ENCODE measurements at regions not wholly inside any gene's neighbourhood (a gene's known extent, or its start where the extent isn't known, plus 50 kb on each side); places are given as distances from the start of the nearest gene placed in this dataset.

- H2BK20ac ChIP-seq (ENCODE audit: low read depth, low read length), result no peak overlapping the region
- H3K27me3 ChIP-seq (ENCODE audit: control insufficient read depth, insufficient read depth, low read length), result no peaks in the 10 kb centered on the region
- peak overlapping the region; percentile 23 for H2AFZ ChIP-seq (replicated peaks; ENCODE audit: low read length, poor library complexity)
- no peak overlapping the region for H2BK120ac ChIP-seq (ENCODE audit: low read depth, low read length)
- in situ Hi-C loops (cut with MboI; ENCODE audit: low sequenced_read_pairs), result no loop called here
- no peaks in the 10 kb centered on the region for H3K9me1 ChIP-seq (ENCODE audit: insufficient read depth, low read length)
- ChIA-PET POLR2A (ENCODE audit: unreplicated experiment) (no interaction called here), CTCF (no interaction called here)
- H4K5ac ChIP-seq (ENCODE audit: low read depth, low read length), result no peak overlapping the region
- no peak overlapping the region for H3K9ac ChIP-seq (ENCODE audit: low read depth, low read length)
- dilution Hi-C loops (cut with HindIII; ENCODE audit: low sequenced_read_pairs, unreplicated experiment), result no loop called here
- no peak for TF ChIP-seq RFX5 (IDR thresholded peaks at IDR 0.05; ENCODE audit: low read depth, low read length)
- TF ChIP-seq CEBPB (IDR thresholded peaks at IDR 0.05; ENCODE audit: low read depth, low read length), result no peak
- no peak for TF ChIP-seq FOS (IDR thresholded peaks at IDR 0.05; ENCODE audit: low read depth, low read length)
- no peak for TF ChIP-seq RAD21 (IDR thresholded peaks at IDR 0.05; ENCODE audit: low read length)
- TF ChIP-seq RCOR1 (IDR thresholded peaks at IDR 0.05; ENCODE audit: insufficient replicate concordance, low read length), result no peak
- peaks cover 3% of the 10 kb centered on the region; the same call in 1 of the 2 replicates for H3K9me3 ChIP-seq (ENCODE audit: control insufficient read depth, insufficient read depth, low read length)
- H2AK5ac ChIP-seq (ENCODE audit: low read depth, low read length), result no peak overlapping the region
- no peak overlapping the region for H3K27ac ChIP-seq (ENCODE audit: insufficient read depth, low read length)
- no peak overlapping the region for H3K56ac ChIP-seq (ENCODE audit: extremely low read depth, insufficient read depth, low read length)
- no peak overlapping the region for H3K23ac ChIP-seq (ENCODE audit: low read depth, low read length)
- H3K18ac ChIP-seq (ENCODE audit: low read depth, low read length), result no peak overlapping the region
- H2BK5ac ChIP-seq (ENCODE audit: low read depth, low read length, poor library complexity, severe bottlenecking), result no peak overlapping the region
- no peak overlapping the region for H3K4me2 ChIP-seq (ENCODE audit: low read depth, low read length)
- no peak overlapping the region for H4K8ac ChIP-seq (ENCODE audit: low read depth in 2 of 2, low read length in 2 of 2)
- intact Hi-C loops (cut with micrococcal nuclease), result no loop called here
- H3K79me1 ChIP-seq (ENCODE audit: low read depth in 1 of 2, low read length in 2 of 2), result no peaks in the 10 kb centered on the region
- no peak overlapping the region for H3K4me3 ChIP-seq (ENCODE audit: insufficient read depth, low read depth, low read length)
- no peaks in the 10 kb centered on the region for H3K4me1 ChIP-seq (ENCODE audit: control insufficient read depth, insufficient read depth, low read length)
- no peak overlapping the region for H2BK15ac ChIP-seq (ENCODE audit: low read depth, low read length)
- no peak overlapping the region for H2AK9ac ChIP-seq (replicated peaks; ENCODE audit: low read depth, low read length, poor library complexity)
- no TSS peak for BruUV-seq (replicated peaks)
- no peak for DNase-seq
- H3K36me3 ChIP-seq (ENCODE audit: control insufficient read depth, insufficient read depth, low read length), result no peaks in the 10 kb centered on the region
- no peak overlapping the region for H3K4ac ChIP-seq (ENCODE audit: low read depth, low read length)
- H4K20me1 ChIP-seq (ENCODE audit: insufficient read depth, low read length), result no peaks in the 10 kb centered on the region
- H3K14ac ChIP-seq (replicated peaks; ENCODE audit: low read depth, low read length), result no peak overlapping the region
- no peak overlapping the region for H4K91ac ChIP-seq (ENCODE audit: insufficient read depth, low read depth, low read length)
- 46% methylated on average over 3 of the region's 9 CpGs; no CpG with 5 or more reads in 1 of the 2 experiments for WGBS, 2 experiments (ENCODE audit: extremely low coverage in 2 of 2, insufficient read length in 1 of 2)
- ATAC-seq (ENCODE audit: low read depth), result no peak
Observed at GRCh38 chr4:128682942-128683666, 126.4 kb upstream of the JADE1 start.

Measured in IMR-90 (cell line).